ENCODE measurements at regions not wholly inside any gene's neighbourhood (a gene's known extent, or its start where the extent isn't known, plus 50 kb on each side); places are given as distances from the start of the nearest gene placed in this dataset.

GRCh38 chr15:47561102-47561501, 156.2 kb upstream of the SEMA6D start:
- Mint-ChIP-seq H3K36me3 (peaks cover 0 to 10% (median 0%) of the 10 kb centered on the region in 3 donors), H3K4me1 (no peaks in the 10 kb centered on the region), H3K27ac (no peak overlapping the region), H3K27me3 (peaks cover 0 to 4% (median 0%) of the 10 kb centered on the region in 5 donors), H3K4me3 (no peak overlapping the region), H3K9me3 (peaks cover 2 to 32% (median 17%) of the 10 kb centered on the region in 9 donors)
- POLR2A ChIA-PET = no interaction called here
- DNase-seq (no peak), ATAC-seq (no peak)

- Mint-ChIP-seq H3K9me3 (peaks cover 0 to 11% (median 2%) of the 10 kb centered on the region in 9 donors), H3K36me3 (no peaks in the 10 kb centered on the region), H3K27me3 (peaks cover 0 to 4% (median 0%) of the 10 kb centered on the region in 5 donors), H3K4me1 (no peaks in the 10 kb centered on the region), H3K27ac (no peak overlapping the region), H3K4me3 (no peak overlapping the region)
- ATAC-seq = no peak
- POLR2A ChIA-PET = no interaction called here
- DNase-seq = no peak
Measured at GRCh38 chr15:47565949-47566348, 151.4 kb upstream of the SEMA6D start.

GRCh38 chr15:47566610-47567009, 150.7 kb upstream of the SEMA6D start:
- Mint-ChIP-seq H3K27ac (no peak overlapping the region), H3K9me3 (peaks cover 0 to 8% (median 0%) of the 10 kb centered on the region in 9 donors), H3K4me1 (no peaks in the 10 kb centered on the region), H3K4me3 (no peak overlapping the region), H3K27me3 (peaks cover 0 to 4% (median 0%) of the 10 kb centered on the region in 5 donors), H3K36me3 (no peaks in the 10 kb centered on the region)
- no peak for DNase-seq
- no peak for ATAC-seq
- POLR2A ChIA-PET = no interaction called here

DNA sequence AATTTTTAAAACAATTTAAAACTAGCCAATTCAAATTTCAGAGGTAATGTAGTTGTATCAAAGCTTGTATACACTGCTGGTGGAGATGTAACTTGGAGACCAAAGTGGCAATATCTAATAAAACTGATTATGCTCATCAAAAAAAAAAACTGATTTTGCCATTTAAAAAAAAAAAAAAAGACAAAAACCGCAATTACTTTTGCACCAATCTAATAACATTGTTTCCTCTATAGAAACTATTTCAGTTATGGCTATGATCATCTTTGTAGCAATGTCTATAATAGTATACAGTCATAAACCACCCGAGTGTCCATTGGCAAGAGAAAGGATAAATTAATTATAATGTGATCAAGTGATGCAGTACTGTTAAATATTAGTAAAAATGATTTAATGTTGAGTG, 149.3 kb upstream of the SEMA6D start:
- Mint-ChIP-seq H3K9me3 (peaks cover 0 to 8% (median 0%) of the 10 kb centered on the region in 9 donors), H3K27me3 (peaks cover 0 to 4% (median 0%) of the 10 kb centered on the region in 5 donors), H3K36me3 (no peaks in the 10 kb centered on the region), H3K4me3 (no peak overlapping the region), H3K27ac (no peak overlapping the region), H3K4me1 (no peaks in the 10 kb centered on the region)
- POLR2A ChIA-PET = no interaction called here
- DNase-seq (no peak), ATAC-seq (no peak)

DNA sequence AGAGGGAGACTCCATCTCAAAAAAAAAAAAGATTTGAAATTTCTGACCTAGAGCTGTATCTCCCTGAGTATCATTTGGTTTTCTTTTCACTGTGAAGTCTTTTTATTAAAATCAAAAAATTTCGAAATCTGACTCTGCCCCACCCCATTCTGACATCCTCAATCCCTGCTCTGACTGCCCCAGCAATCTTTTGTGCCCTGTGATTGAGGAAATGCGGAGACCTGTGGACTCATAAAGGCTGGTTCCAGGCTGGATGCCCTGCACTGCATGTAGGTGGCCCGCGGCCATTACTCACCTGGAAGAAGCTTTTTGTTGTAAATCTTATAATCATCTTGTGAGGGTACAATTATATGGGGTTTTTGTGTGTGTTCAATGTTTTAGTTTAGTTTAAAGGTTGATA, 147.3 kb upstream of the SEMA6D start:
- POLR2A ChIA-PET = no interaction called here
- ATAC-seq (no peak), DNase-seq (no peak)
- no peaks in the 10 kb centered on the region for H3K4me1 Mint-ChIP-seq
- H3K27ac Mint-ChIP-seq = no peak overlapping the region
- peaks cover 0 to 9% (median 1%) of the 10 kb centered on the region in 5 donors for H3K27me3 Mint-ChIP-seq
- H3K9me3 Mint-ChIP-seq = no peaks in the 10 kb centered on the region
- no peaks in the 10 kb centered on the region for H3K36me3 Mint-ChIP-seq
- no peak overlapping the region for H3K4me3 Mint-ChIP-seq

- Mint-ChIP-seq H3K36me3 (no peaks in the 10 kb centered on the region), H3K4me3 (no peak overlapping the region), H3K27me3 (peaks cover 0 to 9% (median 1%) of the 10 kb centered on the region in 5 donors), H3K4me1 (no peaks in the 10 kb centered on the region), H3K9me3 (no peaks in the 10 kb centered on the region), H3K27ac (no peak overlapping the region)
- ATAC-seq = no peak
- DNase-seq = no peak
- POLR2A ChIA-PET = no interaction called here
Measured at GRCh38 chr15:47570451-47570850, 146.9 kb upstream of the SEMA6D start.

- Mint-ChIP-seq H3K9me3 (no peaks in the 10 kb centered on the region), H3K4me3 (no peak overlapping the region), H3K27ac (no peak overlapping the region), H3K27me3 (peaks cover 0 to 9% (median 1%) of the 10 kb centered on the region in 5 donors), H3K36me3 (no peaks in the 10 kb centered on the region), H3K4me1 (no peaks in the 10 kb centered on the region)
- ATAC-seq (no peak), DNase-seq (no peak)
- POLR2A ChIA-PET = no interaction called here
Measured at GRCh38 chr15:47570881-47571640, 146.2 kb upstream of the SEMA6D start.

DNA sequence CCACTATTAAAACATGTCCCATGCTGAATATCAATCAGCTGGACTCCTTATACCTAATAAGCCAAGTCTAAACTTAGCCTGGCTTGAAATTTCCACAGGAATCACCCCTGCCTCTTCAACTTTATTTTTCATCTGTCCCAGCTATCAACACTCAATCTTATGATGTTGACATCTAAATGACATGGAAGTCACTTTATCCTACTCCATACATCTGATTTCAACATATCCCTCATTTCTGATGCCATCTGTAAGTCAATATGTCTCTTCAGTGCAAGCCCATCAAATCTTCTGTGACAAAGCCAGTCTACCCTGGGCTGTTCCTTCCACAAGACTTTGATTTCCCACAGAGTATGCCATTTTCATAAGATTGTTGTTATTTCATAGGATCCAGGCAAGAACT, 143.6 kb upstream of the SEMA6D start:
- DNase-seq (no peak), ATAC-seq (no peak)
- no peak overlapping the region for H3K27ac Mint-ChIP-seq
- H3K4me1 Mint-ChIP-seq = no peaks in the 10 kb centered on the region
- peaks cover 0 to 6% (median 0%) of the 10 kb centered on the region in 5 donors for H3K27me3 Mint-ChIP-seq
- H3K36me3 Mint-ChIP-seq = no peaks in the 10 kb centered on the region
- H3K9me3 Mint-ChIP-seq = no peaks in the 10 kb centered on the region
- POLR2A ChIA-PET = no interaction called here
- no peak overlapping the region for H3K4me3 Mint-ChIP-seq

DNA sequence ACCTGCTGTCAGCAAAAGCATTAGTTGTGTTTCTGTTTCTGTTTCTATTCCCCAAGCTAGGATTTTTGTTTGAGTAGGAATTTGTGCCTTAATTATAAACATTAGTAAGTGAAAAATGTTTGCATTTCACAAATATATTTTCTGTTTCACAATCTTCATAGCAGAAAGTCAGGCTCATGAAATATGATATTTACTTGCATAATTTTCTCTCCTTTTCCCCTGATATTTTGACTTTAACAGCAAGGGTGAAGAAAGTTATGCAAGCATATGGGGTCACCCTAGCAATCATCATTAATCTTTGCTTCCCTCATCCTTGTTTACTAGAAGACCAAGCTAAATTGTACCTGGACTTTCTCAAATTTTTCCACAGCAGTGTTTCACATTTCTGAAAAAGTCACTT, 140.3 kb upstream of the SEMA6D start:
- DNase-seq (no peak), ATAC-seq (no peak)
- no peaks in the 10 kb centered on the region for H3K36me3 Mint-ChIP-seq
- H3K9me3 Mint-ChIP-seq = peaks cover 0 to 2% (median 0%) of the 10 kb centered on the region in 9 donors
- H3K27ac Mint-ChIP-seq = no peak overlapping the region
- H3K4me3 Mint-ChIP-seq = no peak overlapping the region
- peaks cover 0 to 10% (median 0%) of the 10 kb centered on the region in 5 donors for H3K27me3 Mint-ChIP-seq
- POLR2A ChIA-PET = no interaction called here
- H3K4me1 Mint-ChIP-seq = no peaks in the 10 kb centered on the region

- H3K27me3 Mint-ChIP-seq = peaks cover 0 to 10% (median 2%) of the 10 kb centered on the region in 5 donors
- POLR2A ChIA-PET = no interaction called here
- ATAC-seq (no peak), DNase-seq (no peak)
- H3K4me3 Mint-ChIP-seq = no peak overlapping the region
- H3K27ac Mint-ChIP-seq = no peak overlapping the region
- no peaks in the 10 kb centered on the region for H3K36me3 Mint-ChIP-seq
- peaks cover 0 to 2% (median 0%) of the 10 kb centered on the region in 9 donors for H3K9me3 Mint-ChIP-seq
- no peaks in the 10 kb centered on the region for H3K4me1 Mint-ChIP-seq
Measured at GRCh38 chr15:47577461-47577860, 139.8 kb upstream of the SEMA6D start.

- Mint-ChIP-seq H3K27me3 (peaks cover 0 to 5% (median 1%) of the 10 kb centered on the region in 5 donors), H3K36me3 (no peaks in the 10 kb centered on the region), H3K4me1 (no peaks in the 10 kb centered on the region), H3K27ac (no peak overlapping the region), H3K9me3 (peaks cover 0 to 2% (median 0%) of the 10 kb centered on the region in 9 donors), H3K4me3 (no peak overlapping the region)
- ATAC-seq = no peak
- DNase-seq = no peak
- POLR2A ChIA-PET = no interaction called here
Measured at GRCh38 chr15:47582233-47582632, 135.1 kb upstream of the SEMA6D start.

GRCh38 chr15:47584316-47584715, 133.0 kb upstream of the SEMA6D start:
- no peak overlapping the region for H3K27ac Mint-ChIP-seq
- H3K36me3 Mint-ChIP-seq = no peaks in the 10 kb centered on the region
- no peaks in the 10 kb centered on the region for H3K4me1 Mint-ChIP-seq
- peaks cover 0 to 9% (median 1%) of the 10 kb centered on the region in 5 donors for H3K27me3 Mint-ChIP-seq
- DNase-seq (no peak), ATAC-seq (no peak)
- POLR2A ChIA-PET = no interaction called here
- H3K9me3 Mint-ChIP-seq = peaks cover 0 to 2% (median 0%) of the 10 kb centered on the region in 9 donors
- no peak overlapping the region for H3K4me3 Mint-ChIP-seq

DNA sequence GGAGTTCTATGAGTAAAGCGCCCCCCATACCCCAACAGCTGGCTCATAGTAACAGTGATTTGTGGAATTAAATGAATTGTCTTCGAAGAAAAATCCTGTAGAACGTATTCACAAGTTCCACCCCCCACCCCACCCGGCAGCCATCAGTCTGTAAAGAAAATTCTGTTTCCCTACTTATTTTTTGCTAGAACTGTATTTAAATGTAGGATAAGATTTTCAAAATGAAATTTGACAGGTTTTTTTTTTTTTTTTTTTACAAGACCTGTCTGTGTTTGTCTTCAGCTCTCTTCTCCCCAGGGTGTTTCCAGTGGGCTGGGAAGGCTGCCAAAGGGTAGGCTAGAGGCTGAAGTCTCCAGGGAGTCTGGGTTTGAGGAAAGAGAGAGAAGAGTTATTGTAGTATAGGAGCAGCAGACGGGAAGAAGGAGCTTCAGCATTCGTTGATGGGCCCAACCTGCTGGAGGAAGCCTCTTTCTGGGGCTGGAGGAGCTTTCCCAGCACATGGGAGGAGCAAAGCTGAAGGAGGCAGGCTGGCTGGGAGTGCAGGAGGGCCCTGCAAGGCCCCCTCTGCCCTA, 130.6 kb upstream of the SEMA6D start:
- H3K36me3 Mint-ChIP-seq = no peaks in the 10 kb centered on the region
- no peak overlapping the region for H3K4me3 Mint-ChIP-seq
- H3K4me1 Mint-ChIP-seq = no peaks in the 10 kb centered on the region
- peaks cover 0 to 4% (median 3%) of the 10 kb centered on the region in 5 donors for H3K27me3 Mint-ChIP-seq
- DNase-seq (no peak), ATAC-seq (no peak)
- POLR2A ChIA-PET = no interaction called here
- H3K9me3 Mint-ChIP-seq = peaks cover 0 to 3% (median 0%) of the 10 kb centered on the region in 9 donors
- no peak overlapping the region for H3K27ac Mint-ChIP-seq

All from naive thymus-derived CD8-positive, alpha-beta T cell (primary cell).